HepG2 (cell line): ENCODE measurements at regions not wholly inside any gene's neighbourhood (a gene's known extent, or its start where the extent isn't known, plus 50 kb on each side); places are given as distances from the start of the nearest gene placed in this dataset.

ENCODE experiments used
- ATAC-seq: fragments of 200-7000 bp; cut with Tn5 transposase; 3 replicates; pipeline ENCODE4 v1.9.1; 2020; ENCODE audit warnings: mild to moderate bottlenecking, moderate library complexity
- BruUV-seq: library from RNA; stranded (reverse); fragments of 400-500 nt; replicated peaks from 2 replicates; lab custom pipeline; 2021; lab: Mats Ljungman, UMichigan
- CTCF ChIA-PET: fragments of 300-600 bp; formaldehyde crosslinking; extraction: SDS; loops from one replicate; lab custom pipeline; 2021; ENCODE audit warnings: low total read pairs, inconsistent platforms, low intra/inter-chr PET ratio; lab: Yijun Ruan, JAX
- POLR2A ChIA-PET: fragments of 350-600 bp; sonication (Branson Sonifier 250); formaldehyde crosslinking; loops from one replicate; lab custom pipeline; 2020; ENCODE audit warnings: antibody characterized with exemption, inconsistent platforms; lab: Yijun Ruan, JAX
- DNase-seq: peaks from one replicate; pipeline ENCODE4 v3.0.0-alpha.2; 2015; ENCODE audit warnings: low spot score
- FAIRE-seq: peaks from 3 replicates; lab custom pipeline; 2011; peaks lifted over from hg19 to GRCh38; lab: Jason Lieb, UNC
- H2AFZ ChIP-seq: one replicate; pipeline ENCODE4 v1.6.1; 2011; ENCODE audit warnings: low read length, inconsistent platforms
- H3K27ac ChIP-seq: fragments of 300-600 bp; 3 replicates; pipeline ENCODE4 v1.8.0; 2011; ENCODE audit warnings: mixed run types, mild to moderate bottlenecking, mixed read lengths, low read length, inconsistent platforms; ENCODE audit not compliant: insufficient read depth; ENCODE audit errors: extremely low read length
- H3K27me3 ChIP-seq, 2 experiments: fragments of 200-600 bp in 1 of 2; 2 replicates in 1 of 2; 3 replicates in 1 of 2; pipeline versions ENCODE4 v1.6.0 to v1.8.0; 2011; ENCODE audit warnings: low read length in 2 of 2, mild to moderate bottlenecking in 2 of 2, moderate library complexity in 2 of 2, inconsistent platforms in 1 of 2; ENCODE audit not compliant: insufficient read depth in 2 of 2, control insufficient read depth in 1 of 2
- H3K36me3 ChIP-seq, 2 experiments: fragments of 200-600 bp in 1 of 2; replicated peaks in 1 of 2; 2 replicates in 1 of 2; 3 replicates in 1 of 2; pipeline versions ENCODE4 v1.5.1 to v1.8.0; 2011; ENCODE audit warnings: low read length in 2 of 2, inconsistent platforms in 1 of 2; ENCODE audit not compliant: insufficient read depth in 2 of 2, control insufficient read depth in 1 of 2
- H3K4me1 ChIP-seq: 2 replicates; pipeline ENCODE4 v1.5.1; 2012; ENCODE audit warnings: low read length, inconsistent platforms; ENCODE audit not compliant: insufficient read depth
- H3K4me2 ChIP-seq: 2 replicates; pipeline ENCODE4 v1.6.0; 2011; ENCODE audit warnings: low read depth, low read length, inconsistent platforms
- H3K4me3 ChIP-seq, 3 experiments: fragments of 200-600 bp in 1 of 3; sonication (generic), shearing (Covaris generic) in 1 of 3; replicated peaks in 1 of 3; 2 replicates each; pipeline ENCODE4 v1.5.1; 2011 to 2016; ENCODE audit warnings: low read length in 3 of 3, inconsistent platforms in 2 of 3, low read depth in 2 of 3, mild to moderate bottlenecking in 2 of 3, control low read depth in 1 of 3, mixed read lengths in 1 of 3; ENCODE audit not compliant: insufficient read depth in 1 of 3
- H3K79me2 ChIP-seq: one replicate; pipeline ENCODE4 v1.6.1; 2011; ENCODE audit warnings: low read length, inconsistent platforms; ENCODE audit not compliant: insufficient read depth
- H3K9ac ChIP-seq: 2 replicates; pipeline ENCODE4 v1.6.0; 2011; ENCODE audit warnings: mild to moderate bottlenecking, low read depth, low read length, inconsistent platforms; ENCODE audit not compliant: insufficient read depth
- H3K9me3 ChIP-seq: 2 replicates; pipeline ENCODE4 v1.5.1; 2012; ENCODE audit warnings: mild to moderate bottlenecking, low read length
- H4K20me1 ChIP-seq: 2 replicates; pipeline ENCODE4 v1.6.0; 2011; ENCODE audit warnings: inconsistent platforms, mild to moderate bottlenecking, low read length, moderate library complexity; ENCODE audit not compliant: insufficient read depth
- ATF7-NPFF ChIP-seq: sonication (generic); formaldehyde crosslinking; IDR thresholded peaks from 2 replicates; pipeline ENCODE4 v1.8.1; 2023; ENCODE audit warnings: mild to moderate bottlenecking, low read depth, missing genetic modification reagents, moderate library complexity
- BRD4 ChIP-seq: sonication (generic); formaldehyde crosslinking; IDR thresholded peaks from 2 replicates; pipeline ENCODE4 v1.4.0; 2020; ENCODE audit warnings: missing genetic modification reagents
- KIAA2018 ChIP-seq: sonication (generic); formaldehyde crosslinking; IDR thresholded peaks from 2 replicates; pipeline ENCODE4 v1.5.0; 2020; ENCODE audit warnings: mild to moderate bottlenecking, missing genetic modification reagents, borderline replicate concordance
- NFE2L1 ChIP-seq: sonication (generic); formaldehyde crosslinking; IDR thresholded peaks from 2 replicates; pipeline ENCODE4 v1.4.0; 2020; ENCODE audit warnings: missing genetic modification reagents, mild to moderate bottlenecking, borderline replicate concordance
- NR1H2 ChIP-seq: sonication (generic); formaldehyde crosslinking; IDR thresholded peaks from 2 replicates; pipeline ENCODE4 v1.8.1; 2022; ENCODE audit warnings: low read depth, missing genetic modification reagents, borderline replicate concordance
- PCBP1 ChIP-seq: fragments of 200-400 bp; formaldehyde crosslinking; IDR thresholded peaks from 2 replicates; pipeline ENCODE4 v1.6.1; 2017; ENCODE audit warnings: mild to moderate bottlenecking, low read depth, low read length, borderline replicate concordance
- POGZ ChIP-seq: sonication (generic); formaldehyde crosslinking; IDR thresholded peaks from 2 replicates; pipeline ENCODE4 v1.4.0; 2020; ENCODE audit warnings: mild to moderate bottlenecking, missing genetic modification reagents
- RNF2 ChIP-seq: fragments of 450-650 bp; conservative IDR thresholded peaks from 2 replicates; pipeline ENCODE4 v1.6.1; 2016; ENCODE audit warnings: low read depth
- TARDBP ChIP-seq: sonication (generic); formaldehyde crosslinking; IDR thresholded peaks from 2 replicates; pipeline ENCODE4 v1.8.0; 2022; ENCODE audit warnings: mild to moderate bottlenecking, missing genetic modification reagents
- ZNF276 ChIP-seq: sonication (generic); formaldehyde crosslinking; IDR thresholded peaks from 2 replicates; pipeline ENCODE4 v1.4.0; 2020; ENCODE audit warnings: mild to moderate bottlenecking, low read depth, missing genetic modification reagents
- ZNF501 ChIP-seq: sonication (generic); formaldehyde crosslinking; IDR thresholded peaks from 2 replicates; pipeline ENCODE4 v1.5.1; 2020; ENCODE audit warnings: mild to moderate bottlenecking, moderate library complexity, missing genetic modification reagents
- ZNF660 ChIP-seq: sonication (generic); formaldehyde crosslinking; IDR thresholded peaks from 2 replicates; pipeline ENCODE4 v1.5.1; 2020; ENCODE audit warnings: mild to moderate bottlenecking, low read depth, missing genetic modification reagents, borderline replicate concordance
- WGBS: methylation state at CpG from one replicate; pipeline ENCODE4 v1.1.6; 2017; ENCODE audit warnings: low lambda C conversion rate; 5-methylcytosine and 5-hydroxymethylcytosine counted together
- in situ Hi-C: cut with HindIII; loops from 2 replicates; pipeline ENCODE4 v1.10.0; 2017; ENCODE audit warnings: low pct_unique_long_range_greater_than_20kb; ENCODE audit not compliant: extremely low pct_ligation_motif_present
- intact Hi-C: fragments of 100-400 bp; cut with micrococcal nuclease; formaldehyde crosslinking; loops from one replicate; pipeline ENCODE4 v1.10.0; 2022; ENCODE audit not compliant: unreplicated experiment
- TF ChIP-seq, protein P1 (sequence below): sonication (generic); formaldehyde crosslinking; IDR thresholded peaks from 2 replicates; pipeline ENCODE4 v1.4.0; 2020; ENCODE audit warnings: missing genetic modification reagents

- H3K4me1 ChIP-seq: no peaks in the 10 kb centered on the region
- intact Hi-C loops (no loop called here), in situ Hi-C loops (no loop called here)
- 2% methylated on average over 3 of the region's 3 CpGs for WGBS
- H3K9ac ChIP-seq: no peak overlapping the region
- no peaks in the 10 kb centered on the region for H3K79me2 ChIP-seq
- no peak overlapping the region for H3K4me2 ChIP-seq
- no peak for DNase-seq
- no peak overlapping the region for H3K27ac ChIP-seq
- no peaks in the 10 kb centered on the region for H3K36me3 ChIP-seq
- H4K20me1 ChIP-seq: no peaks in the 10 kb centered on the region
- POLR2A ChIA-PET: no interaction called here
- H3K4me3 ChIP-seq: no peak overlapping the region
- CTCF ChIA-PET: no interaction called here
- ATAC-seq: no peak
- no peak for FAIRE-seq
- H3K9me3 ChIP-seq: peaks cover 41% of the 10 kb centered on the region
- no peaks in the 10 kb centered on the region for H3K27me3 ChIP-seq
- BruUV-seq: no TSS peak
- H2AFZ ChIP-seq: no peak overlapping the region
- no peak for TF ChIP-seq KIAA2018 (CRISPR knock-in tag)
- TF ChIP-seq BRD4: no peak
- no peak for TF ChIP-seq ZNF276
- TF ChIP-seq ZNF660 (CRISPR knock-in tag): no peak
- TF ChIP-seq, protein P1, sequence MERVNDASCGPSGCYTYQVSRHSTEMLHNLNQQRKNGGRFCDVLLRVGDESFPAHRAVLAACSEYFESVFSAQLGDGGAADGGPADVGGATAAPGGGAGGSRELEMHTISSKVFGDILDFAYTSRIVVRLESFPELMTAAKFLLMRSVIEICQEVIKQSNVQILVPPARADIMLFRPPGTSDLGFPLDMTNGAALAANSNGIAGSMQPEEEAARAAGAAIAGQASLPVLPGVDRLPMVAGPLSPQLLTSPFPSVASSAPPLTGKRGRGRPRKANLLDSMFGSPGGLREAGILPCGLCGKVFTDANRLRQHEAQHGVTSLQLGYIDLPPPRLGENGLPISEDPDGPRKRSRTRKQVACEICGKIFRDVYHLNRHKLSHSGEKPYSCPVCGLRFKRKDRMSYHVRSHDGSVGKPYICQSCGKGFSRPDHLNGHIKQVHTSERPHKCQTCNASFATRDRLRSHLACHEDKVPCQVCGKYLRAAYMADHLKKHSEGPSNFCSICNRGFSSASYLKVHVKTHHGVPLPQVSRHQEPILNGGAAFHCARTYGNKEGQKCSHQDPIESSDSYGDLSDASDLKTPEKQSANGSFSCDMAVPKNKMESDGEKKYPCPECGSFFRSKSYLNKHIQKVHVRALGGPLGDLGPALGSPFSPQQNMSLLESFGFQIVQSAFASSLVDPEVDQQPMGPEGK (CRISPR knock-in tag): no peak
- no peak for TF ChIP-seq TARDBP (CRISPR knock-in tag)
- TF ChIP-seq POGZ (CRISPR knock-in tag): no peak
- TF ChIP-seq NFE2L1 (CRISPR knock-in tag): no peak
- TF ChIP-seq ZNF501 (CRISPR knock-in tag): no peak
- TF ChIP-seq NR1H2 (CRISPR knock-in tag): no peak
- no peak for TF ChIP-seq ATF7-NPFF (CRISPR knock-in tag)
- no peak for TF ChIP-seq PCBP1
- TF ChIP-seq RNF2: no peak
Observed at GRCh38 chr14:28613532-28613931, 153.1 kb upstream of the FOXG1 start.
